GM18499 (cell line): ENCODE measurements at regions not wholly inside any gene's neighbourhood (a gene's known extent, or its start where the extent isn't known, plus 50 kb on each side); places are given as distances from the start of the nearest gene placed in this dataset.
"Not testable (repeated sequence)": the region's sequence is repeated elsewhere in the genome, so short reads cannot be mapped to it uniquely, and the experiment has no call there.

Experiments used
- ATAC-seq: cut with Tn5 transposase; IDR thresholded peaks from one replicate; pipeline ENCODE4 v1.9.1; 2021; ENCODE audit warnings: moderate number of reproducible peaks; ENCODE audit not compliant: insufficient read depth, unreplicated experiment

GRCh38 chr3:144852999-144853398 is 881.4 kb downstream of the DIPK2A start:
- no peak for ATAC-seq

GRCh38 chr3:144854020-144854419 is 882.4 kb downstream of the DIPK2A start:
- ATAC-seq, result not testable (repeated sequence)

DNA sequence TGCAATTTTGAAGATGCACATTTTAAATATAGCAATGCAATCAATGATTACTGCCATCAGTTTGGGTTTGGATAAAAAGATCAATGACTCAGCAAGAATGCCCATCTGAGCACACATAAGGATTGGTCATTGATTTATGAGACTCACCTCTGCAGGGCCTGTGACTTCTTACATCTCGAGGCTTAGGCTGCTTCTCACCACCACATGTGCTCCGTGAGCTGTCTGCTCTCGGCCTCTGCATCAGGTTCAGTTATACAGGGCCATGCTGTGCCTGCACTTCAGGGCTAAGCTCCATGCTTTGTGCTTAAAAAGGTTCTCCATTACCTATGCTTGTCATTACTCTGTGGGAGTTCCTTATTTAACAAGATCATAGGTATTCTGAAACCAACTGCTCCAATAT is 887.5 kb downstream of the DIPK2A start:
- no peak for ATAC-seq

GRCh38 chr3:144864646-144865045 is 893.0 kb downstream of the DIPK2A start:
- ATAC-seq, result no peak

GRCh38 chr3:144865948-144866347 is 894.3 kb downstream of the DIPK2A start:
- no peak for ATAC-seq

DNA sequence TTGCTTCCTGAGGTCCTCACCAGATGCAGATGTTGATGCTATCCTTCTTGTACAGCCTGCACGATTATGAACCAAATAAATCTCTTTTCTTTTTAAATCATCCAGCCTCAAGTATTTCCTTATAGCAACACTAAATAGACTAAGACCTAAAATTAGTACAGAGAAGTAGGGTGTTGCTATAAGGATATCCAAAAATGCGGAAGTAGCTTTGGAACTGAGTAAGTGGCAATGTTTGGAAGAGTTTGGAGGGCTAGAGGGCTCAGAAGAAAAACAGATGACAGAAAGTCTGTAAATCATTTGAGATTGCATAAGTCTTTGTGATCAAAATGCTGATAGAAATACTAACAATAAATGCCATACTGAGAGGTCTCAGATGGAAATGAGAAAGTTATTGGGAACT is 894.9 kb downstream of the DIPK2A start:
- ATAC-seq, result no peak

GRCh38 chr3:144868506-144868905 is 896.9 kb downstream of the DIPK2A start:
- no peak for ATAC-seq

- ATAC-seq, result no peak
Observed at GRCh38 chr3:144873066-144873465, 901.4 kb downstream of the DIPK2A start.

GRCh38 chr3:144875211-144875610 is 903.6 kb downstream of the DIPK2A start:
- no peak for ATAC-seq

GRCh38 chr3:144877356-144877755 is 905.7 kb downstream of the DIPK2A start:
- no peak for ATAC-seq

DNA sequence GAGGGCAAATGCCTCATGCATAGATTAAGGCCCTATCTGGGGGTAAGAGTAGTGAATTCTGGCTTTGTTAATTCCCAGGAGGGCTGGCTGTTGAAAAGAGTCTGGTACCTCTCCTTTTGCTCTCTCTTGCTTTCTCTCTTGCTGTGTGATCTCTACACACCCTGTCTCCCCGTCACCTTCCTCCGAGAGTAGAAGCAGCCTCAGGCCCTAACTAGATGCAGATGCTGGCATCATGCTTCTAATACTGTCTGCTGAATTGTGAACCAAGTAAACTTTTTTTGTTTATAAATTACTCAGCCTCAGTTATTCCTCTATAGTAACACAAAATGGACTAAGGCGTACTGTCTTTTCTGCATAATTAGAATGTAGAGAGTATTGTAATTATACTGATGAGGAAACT is 908.1 kb downstream of the DIPK2A start:
- ATAC-seq, result no peak

- ATAC-seq, result no peak
Observed at GRCh38 chr3:144893980-144894379, 922.4 kb downstream of the DIPK2A start.

- ATAC-seq, result no peak
Observed at GRCh38 chr3:144894576-144894975, 923.0 kb downstream of the DIPK2A start.

GRCh38 chr3:144900366-144900765 is 928.7 kb downstream of the DIPK2A start:
- no peak for ATAC-seq

DNA sequence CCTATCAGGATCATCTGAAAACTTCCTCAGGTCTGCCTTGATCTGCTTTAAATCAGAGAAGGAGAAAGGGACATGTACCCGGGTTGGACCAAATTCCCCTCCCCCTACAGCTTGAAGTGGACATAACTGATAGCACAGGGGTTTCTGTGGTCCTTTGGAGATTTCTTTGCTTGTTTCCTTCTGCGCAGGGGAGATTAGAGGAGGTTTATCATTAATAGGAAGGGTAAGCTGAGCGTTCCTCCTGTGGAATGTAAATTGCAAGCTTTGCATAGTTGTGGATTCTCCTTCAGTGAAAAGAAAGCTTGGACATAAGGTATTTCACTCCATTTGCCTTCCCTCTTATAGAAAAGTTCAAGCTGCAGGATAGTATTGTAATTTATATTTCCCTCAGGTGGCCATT is 936.0 kb downstream of the DIPK2A start:
- not testable (repeated sequence) for ATAC-seq

GRCh38 chr3:144912968-144913367 is 941.3 kb downstream of the DIPK2A start:
- ATAC-seq, result no peak

DNA sequence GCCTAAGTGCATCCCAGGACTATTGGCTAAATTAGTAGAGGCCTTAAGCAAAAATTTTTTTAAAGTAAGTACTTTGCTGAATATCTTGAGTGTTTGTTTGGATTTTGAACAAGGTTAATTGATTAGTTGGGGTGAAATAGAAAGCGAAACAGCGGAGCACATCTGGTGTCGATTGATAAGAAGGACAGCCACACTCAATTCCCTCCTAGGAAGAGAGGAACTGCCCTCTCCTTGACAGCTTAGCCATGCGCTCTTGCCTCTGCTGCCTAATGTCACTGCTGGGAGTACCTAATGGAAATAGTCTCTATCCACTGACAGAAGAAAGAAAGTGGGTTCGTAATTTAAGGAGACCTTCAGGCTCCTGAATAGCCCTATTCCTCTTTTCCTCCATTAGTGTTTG is 943.6 kb downstream of the DIPK2A start:
- ATAC-seq, result no peak

DNA sequence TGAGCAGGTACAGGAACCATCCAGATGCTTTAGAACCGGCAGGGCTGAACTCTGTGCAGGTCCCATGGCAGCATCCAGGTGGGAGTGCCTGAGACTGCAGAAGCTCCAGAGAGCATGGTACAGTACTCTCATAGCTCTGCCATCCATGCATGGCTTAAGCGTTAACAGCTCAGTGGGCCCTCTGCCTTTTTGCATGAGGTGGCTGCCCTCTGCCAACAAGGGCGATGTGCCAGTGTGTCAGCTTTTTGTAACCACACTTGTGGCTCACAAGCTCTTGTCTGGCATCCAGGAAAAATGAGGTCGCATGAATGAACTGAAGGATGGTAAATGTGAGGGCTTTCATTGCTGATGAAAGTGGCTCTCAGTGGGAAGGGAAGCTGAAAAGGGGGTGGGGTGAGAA is 950.1 kb downstream of the DIPK2A start:
- no peak for ATAC-seq

DNA sequence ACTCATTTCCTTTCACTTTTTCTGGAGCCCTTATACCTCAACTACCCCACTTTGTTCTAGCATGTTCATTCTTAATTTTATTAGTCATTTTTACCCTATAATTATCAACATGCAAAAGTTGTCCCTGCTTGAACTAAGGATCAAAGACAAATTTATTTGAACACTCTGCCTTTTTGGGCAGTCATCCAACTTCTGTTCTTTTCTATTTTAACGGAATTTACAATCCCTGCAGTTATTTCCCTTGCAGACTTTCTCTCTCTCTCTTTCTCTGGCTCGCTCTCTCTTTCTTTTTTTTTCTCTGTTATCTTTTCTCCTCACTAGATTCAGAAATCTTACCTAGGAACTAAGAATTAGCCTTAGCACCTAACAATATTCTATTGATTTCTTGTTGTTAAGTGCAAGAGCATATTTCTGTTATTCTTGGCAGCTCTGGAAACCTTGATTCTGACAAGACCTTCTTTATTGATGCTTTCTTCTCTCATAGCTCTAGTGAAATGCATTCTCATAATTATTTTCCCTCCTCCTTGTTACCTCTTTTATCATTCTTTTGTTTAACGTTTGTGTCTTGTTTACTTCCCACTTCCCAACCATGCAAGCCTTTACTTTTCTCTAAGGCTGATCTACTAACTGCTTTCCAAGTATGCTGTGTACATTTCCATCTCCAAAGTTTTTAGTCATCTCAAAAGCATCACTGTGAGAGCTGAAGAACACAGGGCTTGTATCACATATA is 951.6 kb downstream of the DIPK2A start:
- ATAC-seq, result no peak

DNA sequence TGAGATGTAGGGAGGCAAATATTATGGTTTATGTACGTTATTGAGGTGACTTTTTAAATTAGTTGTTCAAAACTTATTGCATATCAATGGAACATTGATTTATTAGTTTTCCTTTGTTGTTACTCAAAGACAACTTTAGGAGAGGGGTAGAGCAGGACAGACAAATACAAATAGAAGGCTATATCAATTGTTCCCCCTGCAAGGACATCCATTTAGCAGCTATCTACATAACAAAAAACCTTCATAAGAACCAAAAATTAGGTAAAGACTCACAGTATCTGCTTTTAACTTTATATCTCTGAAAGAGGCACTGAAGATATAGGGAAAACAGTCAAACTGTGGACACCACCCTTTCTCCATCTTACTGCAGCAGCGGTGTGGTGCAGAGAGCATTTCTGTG is 958.8 kb downstream of the DIPK2A start:
- no peak for ATAC-seq

GRCh38 chr3:144931590-144931989 is 960.0 kb downstream of the DIPK2A start:
- ATAC-seq, result no peak

- no peak for ATAC-seq
Observed at GRCh38 chr3:144942093-144942837, 970.6 kb downstream of the DIPK2A start.
